ENCODE measurements at regions not wholly inside any gene's neighbourhood (a gene's known extent, or its start where the extent isn't known, plus 50 kb on each side); places are given as distances from the start of the nearest gene placed in this dataset.

- H3K4me3 ChIP-seq (ENCODE audit: low read length): no peak overlapping the region
- TF ChIP-seq CTCF (IDR thresholded peaks at IDR 0.05; ENCODE audit: insufficient read depth, low read depth, low read length, missing control alignments): no peak
Observed at GRCh38 chr5:100974082-100974481, 71.0 kb upstream of the ST8SIA4 start.

GRCh38 chr5:100970646-100971255 is 67.7 kb upstream of the ST8SIA4 start:
- DNase-seq (ENCODE audit: low read depth): no peak
- no peak for TF ChIP-seq CTCF (IDR thresholded peaks at IDR 0.05; ENCODE audit: insufficient read depth, low read depth, low read length, missing control alignments)
- no peak overlapping the region for H3K4me3 ChIP-seq (ENCODE audit: low read length)

More at GRCh38 chr5:100974082-100974481, 71.0 kb upstream of the ST8SIA4 start:
- DNase-seq (ENCODE audit: low read depth): no peak

GRCh38 chr5:100965291-100965690 is 62.2 kb upstream of the ST8SIA4 start:
- no peak overlapping the region for H3K4me3 ChIP-seq (ENCODE audit: low read length)
- DNase-seq (ENCODE audit: low read depth): no peak
- no peak for TF ChIP-seq CTCF (IDR thresholded peaks at IDR 0.05; ENCODE audit: insufficient read depth, low read depth, low read length, missing control alignments)
